C4-2B (cell line): ENCODE measurements at regions not wholly inside any gene's neighbourhood (a gene's known extent, or its start where the extent isn't known, plus 50 kb on each side); places are given as distances from the start of the nearest gene placed in this dataset.

ENCODE experiments used
- CTCF ChIP-seq: fragments of 450-650 bp; conservative IDR thresholded peaks from 2 replicates; pipeline ENCODE4 v1.5.1; 2017; ENCODE audit warnings: mild to moderate bottlenecking
- ZFX ChIP-seq: fragments of 450-650 bp; IDR thresholded peaks from 2 replicates; pipeline ENCODE4 v1.6.1; 2017

- TF ChIP-seq CTCF (no peak), ZFX (no peak)
Measured at GRCh38 chr3:115232167-115232566, 85.1 kb upstream of the ZBTB20 start.
